GM12878 (cell line): ENCODE measurements at regions not wholly inside any gene's neighbourhood (a gene's known extent, or its start where the extent isn't known, plus 50 kb on each side); places are given as distances from the start of the nearest gene placed in this dataset.

Experiments
- ATAC-seq: fragments of 200-7000 bp; cut with Tn5 transposase; 3 replicates; pipeline ENCODE4 v1.9.1; 2020; ENCODE audit warnings: mild to moderate bottlenecking, moderate library complexity
- BruUV-seq: library from RNA; stranded (reverse); fragments of 400-500 nt; replicated peaks from 2 replicates; lab custom pipeline; 2021; lab: Mats Ljungman, UMichigan
- CTCF ChIA-PET: fragments of 300-600 bp; sonication (Branson Sonifier 250); formaldehyde crosslinking; extraction: SDS; loops from one replicate; lab custom pipeline; 2021; ENCODE audit warnings: inconsistent platforms; lab: Yijun Ruan, JAX
- POLR2A ChIA-PET: fragments of 350-600 bp; formaldehyde crosslinking; extraction: SDS; loops from one replicate; lab custom pipeline; 2021; ENCODE audit warnings: inconsistent platforms; lab: Charles Lee
- RAD21 ChIA-PET: fragments of 300-600 bp; sonication (Branson Sonifier 250); formaldehyde crosslinking; loops from one replicate; lab custom pipeline; 2023; ENCODE audit warnings: antibody characterized with exemption; ENCODE audit not compliant: unreplicated experiment; lab: Charles Lee
- SMC1A ChIA-PET: fragments of 300-600 bp; sonication (Branson Sonifier 250); formaldehyde crosslinking; loops from one replicate; lab custom pipeline; 2023; ENCODE audit not compliant: unreplicated experiment, uncharacterized antibody; lab: Charles Lee
- DNase-seq: peaks from one replicate; pipeline ENCODE4 v3.0.0-alpha.2; 2011; ENCODE audit warnings: low read depth, low spot score
- FAIRE-seq: peaks from 3 replicates; lab custom pipeline; 2011; peaks lifted over from hg19 to GRCh38; lab: Jason Lieb, UNC
- H2AFZ ChIP-seq: 2 replicates; pipeline ENCODE4 v1.6.0; 2011; ENCODE audit warnings: low read depth, low read length, control low read depth; ENCODE audit not compliant: control insufficient read depth
- H3K27ac ChIP-seq: 2 replicates; pipeline ENCODE4 v1.5.1; 2011; ENCODE audit warnings: control low read depth; ENCODE audit not compliant: control insufficient read depth, insufficient read depth
- H3K27me3 ChIP-seq, 2 experiments: replicated peaks in 1 of 2; 2 replicates each; pipeline versions ENCODE4 v1.6.0 to v1.6.1; 2011; ENCODE audit warnings: low read length in 1 of 2; ENCODE audit not compliant: control insufficient read depth in 2 of 2, insufficient read depth in 2 of 2
- H3K36me3 ChIP-seq, 2 experiments: 2 replicates each; pipeline ENCODE4 v1.5.1; 2011; ENCODE audit warnings: low read length in 1 of 2; ENCODE audit not compliant: control insufficient read depth in 2 of 2, insufficient read depth in 2 of 2
- H3K4me1 ChIP-seq: 2 replicates; pipeline ENCODE4 v1.6.1; 2011; ENCODE audit warnings: mild to moderate bottlenecking, low read length, moderate library complexity, mixed read lengths; ENCODE audit not compliant: control insufficient read depth, insufficient read depth
- H3K4me2 ChIP-seq: 2 replicates; pipeline ENCODE4 v1.6.0; 2011; ENCODE audit warnings: control low read depth; ENCODE audit not compliant: control insufficient read depth, insufficient read depth
- H3K4me3 ChIP-seq: fragments of 200-600 bp; sonication (generic); 2 replicates; pipeline ENCODE4 v1.5.1; 2016
- H3K79me2 ChIP-seq: 2 replicates; pipeline ENCODE4 v1.6.0; 2011; ENCODE audit warnings: low read length; ENCODE audit not compliant: control insufficient read depth, insufficient read depth
- H3K9ac ChIP-seq: 2 replicates; pipeline ENCODE4 v1.8.0; 2011; ENCODE audit warnings: low read length, control low read depth, mixed read lengths; ENCODE audit not compliant: control insufficient read depth, insufficient read depth
- H3K9me3 ChIP-seq: replicated peaks from 3 replicates; pipeline ENCODE4 v1.5.1; 2011; ENCODE audit warnings: mild to moderate bottlenecking, low read length; ENCODE audit not compliant: control insufficient read depth, insufficient read depth
- H4K20me1 ChIP-seq: 2 replicates; pipeline ENCODE4 v1.6.0; 2011; ENCODE audit not compliant: control insufficient read depth, insufficient read depth
- BCLAF1 ChIP-seq: fragments of 450-650 bp; IDR thresholded peaks from 2 replicates; pipeline ENCODE4 v1.6.1; 2017; ENCODE audit warnings: antibody characterized with exemption, mild to moderate bottlenecking, moderate library complexity
- BRCA1 ChIP-seq: IDR thresholded peaks from 2 replicates; pipeline ENCODE4 v1.6.1; 2011; ENCODE audit warnings: low read depth, low read length, improper control_type of control experiment
- CTCF ChIP-seq, 3 experiments: IDR thresholded peaks in 2 of 3; conservative IDR thresholded peaks in 1 of 3; 2 replicates each; pipeline ENCODE4 v1.5.1; 2011; ENCODE audit warnings: low read depth in 3 of 3, low read length in 3 of 3, mild to moderate bottlenecking in 3 of 3, control low read depth in 2 of 3, moderate library complexity in 2 of 3, inconsistent platforms in 1 of 3, mixed read lengths in 1 of 3; ENCODE audit not compliant: control insufficient read depth in 2 of 3, insufficient read depth in 1 of 3; ENCODE audit errors: extremely low read depth in 1 of 3
- E4F1 ChIP-seq: fragments of 450-650 bp; IDR thresholded peaks from 2 replicates; pipeline ENCODE4 v1.6.1; 2018; ENCODE audit warnings: borderline replicate concordance, mild to moderate bottlenecking; ENCODE audit not compliant: partially characterized antibody
- FOXK2 ChIP-seq: fragments of 450-650 bp; IDR thresholded peaks from 2 replicates; pipeline ENCODE4 v1.6.1; 2017; ENCODE audit warnings: mild to moderate bottlenecking, moderate library complexity
- IKZF2 ChIP-seq, 2 experiments: fragments of 450-650 bp; IDR thresholded peaks; 2 replicates each; pipeline ENCODE4 v1.6.1; 2017; ENCODE audit warnings: mild to moderate bottlenecking in 2 of 2, moderate library complexity in 2 of 2
- KAT2A ChIP-seq: conservative IDR thresholded peaks from 2 replicates; pipeline ENCODE4 v1.6.1; 2011; ENCODE audit warnings: low read depth, low read length; ENCODE audit not compliant: control insufficient read depth
- MEF2B ChIP-seq: fragments of 450-650 bp; IDR thresholded peaks from 2 replicates; pipeline ENCODE4 v1.6.1; 2018; ENCODE audit warnings: mild to moderate bottlenecking, moderate library complexity; ENCODE audit not compliant: partially characterized antibody, poor library complexity, severe bottlenecking
- PAX8 ChIP-seq: fragments of 450-650 bp; IDR thresholded peaks from 2 replicates; pipeline ENCODE4 v1.6.1; 2017; ENCODE audit warnings: mild to moderate bottlenecking, moderate library complexity
- RCOR1 ChIP-seq: conservative IDR thresholded peaks from 2 replicates; pipeline ENCODE4 v1.6.1; 2012; ENCODE audit warnings: low read depth, low read length, improper control_type of control experiment
- SPI1 ChIP-seq: IDR thresholded peaks from 2 replicates; pipeline ENCODE4 v1.6.1; 2011; ENCODE audit warnings: low read depth, mild to moderate bottlenecking, low read length, moderate library complexity, borderline replicate concordance; ENCODE audit not compliant: insufficient read depth
- SRF ChIP-seq, 2 experiments: IDR thresholded peaks; 2 replicates each; pipeline ENCODE4 v1.6.1; 2011; ENCODE audit warnings: low read depth in 2 of 2, low read length in 2 of 2, mild to moderate bottlenecking in 1 of 2, moderate library complexity in 1 of 2
- TBL1XR1 ChIP-seq: IDR thresholded peaks from 2 replicates; pipeline ENCODE4 v1.6.1; 2012; ENCODE audit warnings: low read depth, low read length, improper control_type of control experiment
- YY1 ChIP-seq: IDR thresholded peaks from 2 replicates; pipeline ENCODE4 v1.6.1; 2011; ENCODE audit warnings: low read depth, mild to moderate bottlenecking, low read length
- ZNF24 ChIP-seq: fragments of 450-650 bp; IDR thresholded peaks from 2 replicates; pipeline ENCODE4 v1.6.1; 2017; ENCODE audit warnings: antibody characterized with exemption, mild to moderate bottlenecking
- ZZZ3 ChIP-seq: IDR thresholded peaks from 2 replicates; pipeline ENCODE4 v1.6.1; 2011; ENCODE audit warnings: low read depth; ENCODE audit not compliant: control insufficient read depth, insufficient read length
- WGBS: methylation state at CpG from one replicate; pipeline ENCODE4 v1.1.6; 2016; ENCODE audit warnings: low lambda C conversion rate; ENCODE audit not compliant: insufficient replicate concordance, insufficient coverage; ENCODE audit errors: missing lambda C conversion rate; 5-methylcytosine and 5-hydroxymethylcytosine counted together
- in situ Hi-C: fragments of 300-500 bp; cut with MboI; formaldehyde crosslinking; loops from 9 replicates; pipeline ENCODE4 v1.14.3; 2018; ENCODE audit warnings: mixed read lengths
- intact Hi-C: fragments of 100-400 bp; cut with micrococcal nuclease; formaldehyde crosslinking; loops from one replicate; pipeline ENCODE4 v1.14.2; 2022; ENCODE audit not compliant: unreplicated experiment
- TF ChIP-seq, protein P1 (sequence below): IDR thresholded peaks from 2 replicates; pipeline ENCODE4 v1.6.1; 2011; ENCODE audit warnings: mild to moderate bottlenecking, low read depth, low read length, moderate library complexity; ENCODE audit not compliant: insufficient replicate concordance

DNA sequence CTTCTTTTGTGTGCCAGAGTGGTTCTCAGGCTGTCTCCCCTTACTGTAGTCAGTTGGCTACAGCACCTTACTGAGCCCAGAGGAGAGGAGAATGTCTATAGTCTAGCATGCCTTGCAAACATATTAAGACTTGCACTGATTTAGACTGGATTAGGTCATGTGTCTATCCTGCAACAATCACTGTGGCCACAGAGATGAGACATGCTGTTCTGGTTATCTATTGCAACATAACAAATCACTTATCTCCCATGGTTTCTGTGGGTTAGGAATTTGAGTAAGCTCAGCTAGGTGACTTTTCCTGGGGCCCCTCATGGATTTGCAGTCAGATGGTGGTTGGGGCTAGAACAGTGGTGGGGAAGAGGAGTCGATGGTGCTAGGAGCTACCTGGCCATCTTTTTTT is 261.3 kb downstream of the SOD2 start:
- TF ChIP-seq ZZZ3: no peak
- no peak for TF ChIP-seq IKZF2 (IDR thresholded peaks at IDR 0.05)
- TF ChIP-seq CTCF (IDR thresholded peaks at IDR 0.05 in 2 of 3, conservative IDR thresholded peaks at IDR 0.05 in 1 of 3; ENCODE audit: control insufficient read depth in 2 of 3, extremely low read depth in 1 of 3, insufficient read depth in 1 of 3, low read depth in 3 of 3, low read length in 3 of 3): no peak
- TF ChIP-seq, protein P1, sequence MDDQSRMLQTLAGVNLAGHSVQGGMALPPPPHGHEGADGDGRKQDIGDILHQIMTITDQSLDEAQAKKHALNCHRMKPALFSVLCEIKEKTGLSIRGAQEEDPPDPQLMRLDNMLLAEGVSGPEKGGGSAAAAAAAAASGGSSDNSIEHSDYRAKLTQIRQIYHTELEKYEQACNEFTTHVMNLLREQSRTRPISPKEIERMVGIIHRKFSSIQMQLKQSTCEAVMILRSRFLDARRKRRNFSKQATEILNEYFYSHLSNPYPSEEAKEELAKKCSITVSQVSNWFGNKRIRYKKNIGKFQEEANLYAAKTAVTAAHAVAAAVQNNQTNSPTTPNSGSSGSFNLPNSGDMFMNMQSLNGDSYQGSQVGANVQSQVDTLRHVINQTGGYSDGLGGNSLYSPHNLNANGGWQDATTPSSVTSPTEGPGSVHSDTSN: no peak
- no peak for TF ChIP-seq KAT2A
- no peak for TF ChIP-seq RCOR1
- no peak for TF ChIP-seq FOXK2
- no peak for TF ChIP-seq SRF (IDR thresholded peaks at IDR 0.05; ENCODE audit: low read depth in 2 of 2, low read length in 2 of 2)
- no peak for TF ChIP-seq BCLAF1
- no peak for TF ChIP-seq PAX8
- no peak for TF ChIP-seq ZNF24
- TF ChIP-seq TBL1XR1: no peak
- TF ChIP-seq E4F1: no peak
- TF ChIP-seq SPI1: no peak
- no peak for TF ChIP-seq BRCA1
- no peak for TF ChIP-seq YY1
- no peak for TF ChIP-seq MEF2B
- H3K36me3 ChIP-seq: no peaks in the 10 kb centered on the region
- H2AFZ ChIP-seq: no peak overlapping the region
- in situ Hi-C loops: no loop called here
- no peaks in the 10 kb centered on the region for H4K20me1 ChIP-seq
- no peaks in the 10 kb centered on the region; a peak in 1 of 4 replicates for H3K27me3 ChIP-seq
- H3K4me2 ChIP-seq: no peak overlapping the region
- ChIA-PET SMC1A (no interaction called here), RAD21 (no interaction called here), POLR2A (no interaction called here), CTCF (no interaction called here)
- no peak for ATAC-seq
- no peaks in the 10 kb centered on the region for H3K4me1 ChIP-seq
- no peak overlapping the region for H3K27ac ChIP-seq
- H3K4me3 ChIP-seq: no peak overlapping the region
- no peak overlapping the region for H3K9ac ChIP-seq
- no peak for FAIRE-seq
- 0% methylated on average over 1 of the region's 1 CpG for WGBS
- DNase-seq: no peak
- H3K79me2 ChIP-seq: no peaks in the 10 kb centered on the region
- intact Hi-C loops: no loop called here
- no TSS peak for BruUV-seq
- no peaks in the 10 kb centered on the region; the same call in 2 of the 3 replicates for H3K9me3 ChIP-seq
